Fibroblast of skin of left quadriceps (primary cell): ENCODE measurements at regions not wholly inside any gene's neighbourhood (a gene's known extent, or its start where the extent isn't known, plus 50 kb on each side); places are given as distances from the start of the nearest gene placed in this dataset.
"Not testable (repeated sequence)": the region's sequence is repeated elsewhere in the genome, so short reads cannot be mapped to it uniquely, and the experiment has no call there.

Experiments
- DNase-seq, 2 experiments: peaks; one replicate each; pipeline ENCODE4 v3.0.0-alpha.2; 2013; ENCODE audit warnings: low read depth in 2 of 2

GRCh38 chr1:232416026-232416568 lies 213.8 kb downstream of the SIPA1L2 start:
- DNase-seq, result no peak

- not testable (repeated sequence) for DNase-seq
These were observed 214.5 kb downstream of the SIPA1L2 start for GRCh38 chr1:232415481-232415880.

DNA sequence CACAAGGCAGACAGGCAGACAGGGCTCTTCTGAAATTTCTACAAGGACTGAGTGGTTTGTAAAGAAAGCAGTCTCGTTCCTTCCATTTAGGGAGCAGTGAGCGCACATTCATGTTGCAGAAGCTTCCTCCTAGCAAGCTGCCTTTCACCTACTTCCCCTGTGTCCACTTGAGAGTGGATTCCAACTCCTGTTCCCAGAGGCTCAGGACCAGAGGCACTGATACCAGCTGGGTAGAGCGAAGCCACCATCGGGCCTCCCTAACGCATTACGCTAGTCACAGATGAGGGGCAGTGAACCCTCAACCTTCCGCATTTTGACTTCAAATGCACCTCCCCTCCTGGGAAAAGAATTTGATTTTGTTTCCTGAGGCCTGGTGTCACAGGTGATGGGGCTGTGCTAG lies 215.8 kb downstream of the SIPA1L2 start:
- no peak for DNase-seq

GRCh38 chr1:232413674-232414073 lies 216.3 kb downstream of the SIPA1L2 start:
- no peak for DNase-seq

DNA sequence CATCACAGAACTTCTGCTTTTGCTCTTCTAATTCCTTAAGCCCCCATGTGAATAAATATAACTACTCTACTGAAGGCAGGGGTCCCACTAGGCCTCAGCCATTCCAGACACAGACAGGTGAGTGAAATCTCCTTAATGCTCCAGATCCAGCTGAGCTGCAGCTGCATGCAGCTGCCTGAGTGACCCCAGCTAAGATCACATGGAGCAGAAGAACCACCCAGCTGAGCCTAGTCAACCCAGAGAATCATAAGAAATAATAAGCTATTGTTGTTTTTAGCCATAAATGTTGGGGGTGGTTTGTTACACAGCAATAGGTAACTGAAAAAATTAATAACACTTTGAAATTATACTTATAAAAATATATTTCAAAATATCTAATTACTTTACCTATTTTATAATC lies 220.3 kb downstream of the SIPA1L2 start:
- no peak for DNase-seq

DNA sequence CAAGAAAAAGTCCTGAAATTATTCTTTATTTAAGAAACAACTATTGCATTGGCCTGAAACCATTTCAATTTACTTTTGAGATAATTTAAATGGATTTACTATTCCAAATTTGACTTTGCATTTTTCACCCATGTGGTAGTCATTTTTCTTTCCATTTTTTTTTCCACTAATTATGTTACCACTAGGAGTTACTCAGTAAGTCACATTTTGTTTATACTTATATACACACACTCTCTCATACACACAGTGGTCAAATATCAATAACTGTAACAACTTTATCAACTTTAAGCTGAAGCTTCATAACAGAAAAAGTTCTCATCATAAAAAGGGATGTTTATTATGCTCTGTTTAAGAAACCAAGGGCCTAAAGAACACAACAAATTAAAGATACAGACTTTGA lies 222.8 kb downstream of the SIPA1L2 start:
- DNase-seq, result no peak

DNA sequence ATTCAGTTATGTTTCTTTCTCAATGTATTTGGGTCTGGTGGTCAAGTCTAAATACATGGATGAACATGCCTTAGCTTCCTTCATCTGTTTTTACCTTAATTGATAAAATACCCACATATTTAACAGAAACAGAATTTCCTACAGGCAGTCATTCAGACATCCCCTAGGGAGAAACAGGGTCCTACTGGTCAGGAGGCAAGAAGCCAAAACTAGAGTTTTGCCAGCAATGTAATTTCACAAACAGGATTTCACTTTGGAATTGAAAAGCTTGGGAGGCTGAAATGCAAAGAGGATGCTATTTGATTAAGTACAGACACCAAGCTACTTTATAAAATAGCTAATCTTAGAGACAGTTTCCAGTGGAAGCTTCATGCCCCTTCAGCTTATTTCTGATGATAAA lies 224.2 kb downstream of the SIPA1L2 start:
- no peak for DNase-seq

- DNase-seq, result no peak
These were observed 224.8 kb downstream of the SIPA1L2 start for GRCh38 chr1:232404981-232405731.

- DNase-seq, result no peak
These were observed 225.7 kb downstream of the SIPA1L2 start for GRCh38 chr1:232404227-232404626.

GRCh38 chr1:232403017-232403714 lies 226.8 kb downstream of the SIPA1L2 start:
- DNase-seq, result no peak

- DNase-seq, result no peak
These were observed 231.1 kb downstream of the SIPA1L2 start for GRCh38 chr1:232398823-232399222.

DNA sequence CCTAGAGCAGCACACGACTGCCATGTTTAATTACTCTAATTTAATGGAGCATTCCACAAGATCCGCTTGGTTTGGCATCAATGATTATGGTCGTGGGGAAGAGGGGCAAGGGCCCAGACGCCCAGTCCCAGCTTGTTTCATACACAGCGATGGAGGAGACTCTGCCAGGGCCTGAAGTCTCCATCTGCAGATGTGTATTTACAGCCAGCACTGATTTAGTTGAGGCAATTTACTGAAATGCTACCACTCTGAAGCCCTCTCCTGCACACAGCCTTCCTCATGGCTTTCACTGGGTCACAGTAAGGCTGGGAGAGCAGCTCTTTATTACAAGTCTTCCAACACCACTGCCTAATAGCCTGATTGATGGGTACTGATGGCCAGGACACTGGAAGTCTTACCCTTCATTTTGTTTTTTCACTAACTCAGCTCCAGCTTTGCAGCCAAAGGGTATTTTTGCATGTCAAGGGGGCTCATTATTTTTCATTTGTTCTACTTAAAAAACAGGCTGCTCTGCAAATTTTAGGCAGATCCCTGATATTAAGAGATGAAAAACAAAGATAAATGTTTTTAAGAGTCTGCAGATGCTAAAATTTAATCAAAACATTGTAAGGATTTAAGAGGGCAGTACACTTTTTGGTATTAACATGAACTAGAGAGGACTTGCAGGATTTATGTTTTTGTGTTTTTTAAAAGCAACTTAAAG lies 236.3 kb downstream of the SIPA1L2 start:
- DNase-seq, result no peak

- no peak for DNase-seq
These were observed 236.9 kb downstream of the SIPA1L2 start for GRCh38 chr1:232393010-232393409.

- DNase-seq, result no peak
These were observed 239.3 kb downstream of the SIPA1L2 start for GRCh38 chr1:232390590-232390989.

DNA sequence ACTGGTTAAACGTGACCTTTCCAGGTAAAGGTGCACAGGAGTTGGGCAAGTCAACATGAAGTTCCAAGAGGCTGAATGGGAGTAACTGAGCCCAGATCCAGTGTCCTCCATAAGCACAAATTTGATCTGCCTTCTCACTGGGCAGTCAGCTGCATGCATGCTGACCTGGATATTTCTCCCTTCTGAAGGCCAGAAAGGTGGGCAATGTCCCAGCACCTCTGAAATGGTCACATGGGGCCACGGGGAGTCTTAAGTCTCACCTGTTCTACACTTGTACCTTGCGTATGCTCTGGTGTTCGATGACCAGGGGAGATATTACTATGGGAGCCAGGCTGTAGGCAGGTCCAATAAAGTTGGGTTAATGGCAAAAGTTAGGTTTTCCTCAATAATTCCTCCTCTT lies 240.2 kb downstream of the SIPA1L2 start:
- no peak for DNase-seq

DNA sequence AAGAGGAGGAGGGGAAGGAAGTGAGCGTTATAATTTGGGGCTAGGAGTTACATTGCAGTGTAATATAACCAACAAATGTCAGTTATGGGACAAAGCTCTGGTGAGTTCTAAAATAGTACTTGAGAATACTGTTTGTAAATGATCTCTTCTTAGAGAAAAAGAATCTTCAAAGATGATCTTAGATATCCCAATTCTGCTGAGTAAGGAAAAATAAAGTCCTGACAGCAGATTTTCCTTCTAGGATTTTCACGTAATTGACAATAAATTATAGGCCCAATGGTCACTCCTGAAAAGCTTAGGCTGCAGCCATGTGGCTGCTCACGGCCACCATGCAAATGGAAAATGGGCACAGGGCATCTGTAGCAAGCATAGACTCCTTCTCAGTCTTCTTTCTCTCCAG lies 241.6 kb downstream of the SIPA1L2 start:
- DNase-seq, result no peak

DNA sequence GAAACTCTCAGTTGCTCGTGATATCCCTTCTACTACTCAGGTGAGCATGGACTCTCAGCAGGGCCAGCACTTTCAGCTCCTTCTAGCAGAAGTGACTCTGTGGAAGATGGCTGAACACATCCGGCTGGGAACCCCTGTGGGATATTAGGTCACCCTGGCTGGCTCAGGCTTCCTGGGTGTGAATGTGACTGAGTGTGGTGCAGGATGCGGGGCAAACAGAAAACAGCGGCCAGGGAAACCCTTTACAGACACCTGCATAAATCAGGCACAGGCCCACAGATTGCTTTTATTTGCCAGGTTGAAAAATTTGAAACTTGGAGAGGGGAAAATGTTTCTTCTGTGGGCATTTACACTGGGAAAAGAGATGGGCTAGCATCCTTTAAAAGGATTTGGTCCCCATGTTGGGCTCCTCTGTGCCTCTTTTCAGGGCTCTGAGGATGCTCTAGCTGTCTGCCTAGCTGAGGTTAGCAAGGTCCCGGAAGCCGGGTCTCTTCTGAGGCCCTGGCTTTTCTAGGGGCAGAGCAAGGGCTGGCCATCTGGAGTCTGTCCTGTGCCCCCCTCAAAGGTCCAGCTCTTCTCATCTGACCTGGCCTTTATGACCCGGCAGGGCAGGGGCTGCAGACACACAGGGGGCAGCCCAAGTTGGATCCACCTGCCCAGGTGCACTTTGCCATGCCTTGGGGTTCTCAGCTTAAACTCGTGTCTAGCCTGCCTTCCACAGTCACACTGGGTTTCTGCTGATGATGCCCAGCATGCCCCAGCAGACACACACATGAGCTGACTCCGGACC lies 243.0 kb downstream of the SIPA1L2 start:
- DNase-seq, result no peak

DNA sequence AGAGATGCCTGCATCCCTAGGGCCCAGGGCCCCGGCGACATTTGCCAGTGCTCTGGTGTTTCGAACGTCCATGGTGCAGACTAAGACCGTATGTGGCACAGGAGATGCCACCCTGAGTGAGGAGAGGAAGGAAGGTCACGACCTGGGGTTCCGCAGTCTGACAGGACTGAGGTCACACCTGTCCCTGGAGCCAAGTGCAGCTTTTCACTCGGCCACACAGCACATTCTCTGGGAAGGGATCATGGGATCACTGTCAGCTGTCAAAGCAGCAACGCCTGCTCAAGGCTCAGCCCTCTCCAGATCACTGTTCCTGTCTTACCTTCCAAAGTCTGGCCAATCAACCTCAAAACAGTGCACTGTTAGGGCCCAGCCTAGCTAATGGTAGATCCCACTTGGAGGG lies 243.6 kb downstream of the SIPA1L2 start:
- no peak for DNase-seq

DNA sequence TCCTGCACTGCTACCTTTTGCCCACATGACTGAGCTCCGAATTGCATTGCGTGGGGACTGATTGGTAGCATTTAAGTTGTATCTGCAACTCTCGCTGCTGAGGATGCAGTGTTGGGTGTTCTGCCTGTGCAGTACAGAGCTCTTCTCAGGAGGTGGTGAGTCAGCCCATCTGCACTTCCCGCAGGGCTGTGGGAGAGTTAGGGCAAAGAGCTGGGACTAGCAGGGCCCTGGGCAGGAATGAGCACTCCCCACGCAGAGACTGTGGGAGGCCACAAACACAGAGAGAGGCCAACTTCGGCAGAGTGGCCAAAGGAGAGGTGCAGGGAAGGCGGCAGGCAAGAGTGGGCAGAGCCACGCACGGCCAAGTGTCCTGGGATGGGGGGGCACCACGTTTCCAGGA lies 244.7 kb downstream of the SIPA1L2 start:
- peak; percentile 9 to 10 for DNase-seq

DNA sequence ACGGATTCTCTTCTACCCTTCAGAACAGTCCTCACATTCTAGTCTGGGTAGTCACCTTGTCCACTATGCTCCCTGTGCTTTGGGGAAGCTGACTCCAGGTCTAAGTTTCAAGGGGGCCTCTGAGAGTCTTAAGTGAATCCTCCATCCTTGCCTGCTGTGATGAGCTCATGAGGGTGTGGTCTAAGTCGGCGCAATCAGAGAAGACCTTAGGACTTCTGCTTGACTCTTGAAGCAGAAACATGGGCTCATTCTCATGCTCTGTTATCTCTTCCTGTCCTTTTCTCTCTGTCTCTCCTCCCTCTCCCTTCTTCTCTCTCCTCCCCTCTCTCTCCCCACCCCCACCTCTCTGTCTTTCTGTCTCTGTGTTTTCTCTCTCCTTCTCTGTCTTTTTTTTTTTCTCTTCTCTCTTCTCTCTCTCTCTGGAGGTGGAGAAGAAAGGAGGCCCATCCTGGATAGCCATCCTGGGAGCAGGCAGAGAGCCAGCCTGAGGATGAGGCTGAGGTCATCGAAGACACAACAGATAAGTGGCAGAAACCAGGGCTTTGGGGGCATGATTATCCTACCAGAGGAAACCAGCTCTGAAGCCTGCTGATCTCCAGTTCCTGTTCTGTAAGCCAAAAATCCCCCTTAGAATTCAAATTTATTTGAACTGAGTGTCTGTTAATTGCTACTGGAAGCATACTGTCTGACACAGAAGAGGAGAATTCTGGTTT lies 245.6 kb downstream of the SIPA1L2 start:
- no peak for DNase-seq
